ENCODE measurements at regions not wholly inside any gene's neighbourhood (a gene's known extent, or its start where the extent isn't known, plus 50 kb on each side); places are given as distances from the start of the nearest gene placed in this dataset.

DNA sequence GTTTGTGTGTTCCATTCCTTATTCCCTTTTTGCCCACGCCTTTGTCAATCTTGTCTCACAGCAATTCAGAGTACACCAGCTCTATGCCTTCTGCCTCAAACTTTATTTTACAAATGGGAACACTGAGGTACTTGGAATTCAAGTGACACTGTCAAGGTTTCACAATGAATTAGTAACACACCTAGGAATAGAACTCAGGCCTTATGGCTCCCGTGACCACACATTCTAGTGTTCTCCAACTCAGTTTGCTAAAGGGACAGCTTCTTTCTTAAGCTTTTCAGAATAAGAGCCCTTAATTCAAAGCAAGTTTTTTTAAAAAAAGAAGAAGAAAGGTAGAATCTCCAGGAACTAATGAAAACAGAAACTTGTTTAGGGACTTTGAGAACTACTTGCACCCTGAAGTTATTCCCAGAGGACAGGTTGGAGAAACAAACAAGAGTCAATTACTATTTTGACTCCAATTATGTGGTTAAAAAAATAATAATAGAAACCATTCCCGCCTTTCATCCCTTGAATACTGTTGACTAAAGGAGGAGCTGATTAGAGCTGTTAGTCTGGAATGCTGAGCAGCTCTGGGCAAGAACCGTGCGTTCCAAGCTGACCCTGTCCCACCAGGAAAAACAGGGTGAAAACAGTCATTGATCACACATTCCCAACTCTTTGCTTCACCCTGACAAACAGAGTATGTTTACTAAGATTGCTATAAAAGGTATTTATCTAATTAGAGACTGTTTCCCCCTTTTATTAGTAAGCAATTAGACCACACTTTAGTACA, 408.8 kb upstream of the CNKSR2 start:
- no peak for TF ChIP-seq POLR2AphosphoS5 (IDR thresholded peaks at IDR 0.05; ENCODE audit: control insufficient read depth, insufficient read depth, low read depth, low read length)
- no peak for TF ChIP-seq NFXL1 (CRISPR knock-in tag; IDR thresholded peaks at IDR 0.05)
- TF ChIP-seq SAP30 (IDR thresholded peaks at IDR 0.05; ENCODE audit: borderline replicate concordance, insufficient read depth, low read depth, low read length, poor library complexity, severe bottlenecking), result no peak
- no peak for TF ChIP-seq NFIX (CRISPR knock-in tag; IDR thresholded peaks at IDR 0.05; ENCODE audit: low read depth)
- TF ChIP-seq ESRRB (CRISPR knock-in tag; IDR thresholded peaks at IDR 0.05; ENCODE audit: borderline replicate concordance), result no peak
- no peak for TF ChIP-seq XRCC4 (IDR thresholded peaks at IDR 0.05; ENCODE audit: extremely low read depth, insufficient read depth, insufficient read length)
- no peak for TF ChIP-seq HDGF (IDR thresholded peaks at IDR 0.05)
- TF ChIP-seq DPF2 (IDR thresholded peaks at IDR 0.05), result no peak
- no peak for TF ChIP-seq TCF7 (IDR thresholded peaks at IDR 0.05; ENCODE audit: borderline replicate concordance)
- no peak for TF ChIP-seq MIER1 (IDR thresholded peaks at IDR 0.05; ENCODE audit: low read depth)

Data from K562 (cell line).